ENCODE measurements at regions not wholly inside any gene's neighbourhood (a gene's known extent, or its start where the extent isn't known, plus 50 kb on each side); places are given as distances from the start of the nearest gene placed in this dataset.

GRCh38 chr3:42022355-42022754 is 60.5 kb upstream of the ULK4 start:
- H3K4me3 ChIP-seq: no peak overlapping the region
- H3K9me2 ChIP-seq (replicated peaks; ENCODE audit: insufficient read depth): no peaks in the 10 kb centered on the region
- no peak overlapping the region for H2AFZ ChIP-seq
- no peaks in the 10 kb centered on the region for H3K36me3 ChIP-seq (replicated peaks; ENCODE audit: insufficient read depth, low read depth)
- peaks cover 29% of the 10 kb centered on the region for H3K4me1 ChIP-seq (ENCODE audit: insufficient read depth)
- TF ChIP-seq CTCF (IDR thresholded peaks at IDR 0.05; ENCODE audit: poor library complexity): no peak
- TF ChIP-seq EZH2 (IDR thresholded peaks at IDR 0.05; ENCODE audit: borderline replicate concordance): no peak
- TF ChIP-seq EZH2phosphoT487 (IDR thresholded peaks at IDR 0.05; ENCODE audit: low read depth, severe bottlenecking, unreplicated experiment): no peak
- WGBS (ENCODE audit: low lambda C conversion rate, missing lambda C conversion rate): 82% methylated on average over 7 of the region's 7 CpGs
- H3K9me3 ChIP-seq (ENCODE audit: low read depth): no peaks in the 10 kb centered on the region
- no peak for DNase-seq (ENCODE audit: low spot score)
- H3K27ac ChIP-seq: no peak overlapping the region
- no peak overlapping the region for H3K4me2 ChIP-seq
- H4K20me1 ChIP-seq (ENCODE audit: insufficient read depth, poor library complexity, severe bottlenecking): no peaks in the 10 kb centered on the region
- no peaks in the 10 kb centered on the region for H3K27me3 ChIP-seq
- peaks cover 76% of the 10 kb centered on the region for H3K79me2 ChIP-seq

- TF ChIP-seq CTCF (IDR thresholded peaks at IDR 0.05; ENCODE audit: poor library complexity): no peak
- no peak for DNase-seq (ENCODE audit: low spot score)
- Histone ChIP-seq H3K4me3 (no peak overlapping the region), H3K9me3 (ENCODE audit: low read depth) (no peaks in the 10 kb centered on the region), H3K36me3 (replicated peaks; ENCODE audit: insufficient read depth, low read depth) (no peaks in the 10 kb centered on the region), H4K20me1 (ENCODE audit: insufficient read depth, poor library complexity, severe bottlenecking) (no peaks in the 10 kb centered on the region), H2AFZ (no peak overlapping the region), H3K79me2 (peaks cover 82% of the 10 kb centered on the region), H3K27me3 (no peaks in the 10 kb centered on the region), H3K9me2 (replicated peaks; ENCODE audit: insufficient read depth) (no peaks in the 10 kb centered on the region), H3K27ac (no peak overlapping the region), H3K4me1 (ENCODE audit: insufficient read depth) (peaks cover 17% of the 10 kb centered on the region), H3K4me2 (no peak overlapping the region)
- 76% methylated on average over 2 of the region's 2 CpGs for WGBS (ENCODE audit: low lambda C conversion rate, missing lambda C conversion rate)
Measured at GRCh38 chr3:42020684-42021307, 58.9 kb upstream of the ULK4 start.

- Histone ChIP-seq H3K9me2 (replicated peaks; ENCODE audit: insufficient read depth) (no peaks in the 10 kb centered on the region), H3K79me2 (peaks cover 91% of the 10 kb centered on the region), H3K4me3 (no peak overlapping the region), H3K4me2 (no peak overlapping the region), H3K4me1 (ENCODE audit: insufficient read depth) (peaks cover 18% of the 10 kb centered on the region), H3K36me3 (replicated peaks; ENCODE audit: insufficient read depth, low read depth) (no peaks in the 10 kb centered on the region), H3K27me3 (no peaks in the 10 kb centered on the region), H2AFZ (no peak overlapping the region), H3K27ac (no peak overlapping the region), H4K20me1 (ENCODE audit: insufficient read depth, poor library complexity, severe bottlenecking) (no peaks in the 10 kb centered on the region), H3K9me3 (ENCODE audit: low read depth) (no peaks in the 10 kb centered on the region)
- 96% methylated on average over 5 of the region's 5 CpGs for WGBS (ENCODE audit: low lambda C conversion rate, missing lambda C conversion rate)
- TF ChIP-seq EZH2 (IDR thresholded peaks at IDR 0.05; ENCODE audit: borderline replicate concordance) (no peak), EZH2phosphoT487 (IDR thresholded peaks at IDR 0.05; ENCODE audit: low read depth, severe bottlenecking, unreplicated experiment) (no peak), CTCF (IDR thresholded peaks at IDR 0.05; ENCODE audit: poor library complexity) (no peak)
- DNase-seq (ENCODE audit: low spot score): no peak
Measured at GRCh38 chr3:42019953-42020260, 58.0 kb upstream of the ULK4 start.

All from hepatocyte (in vitro differentiated cells).